ENCODE measurements at regions not wholly inside any gene's neighbourhood (a gene's known extent, or its start where the extent isn't known, plus 50 kb on each side); places are given as distances from the start of the nearest gene placed in this dataset.
A peak's percentile ranks its signal among the peaks of the same experiment; 100 is the strongest.

- H3K9me3 ChIP-seq: no peaks in the 10 kb centered on the region
- DNase-seq (no peak), ATAC-seq (no peak)
- no peak overlapping the region for H3K4me3 ChIP-seq
- no peaks in the 10 kb centered on the region for H3K27me3 ChIP-seq
- TF ChIP-seq CTCF (IDR thresholded peaks at IDR 0.05) (no peak), POLR2A (IDR thresholded peaks at IDR 0.05) (no peak)
- no peak overlapping the region for H3K27ac ChIP-seq
- intact Hi-C loops (cut with DNase I): no loop called here
- peaks cover 2% of the 10 kb centered on the region for H3K4me1 ChIP-seq
- H3K36me3 ChIP-seq (replicated peaks in 1 of 2; ENCODE audit: insufficient read depth in 1 of 2, low read depth in 2 of 2): no peaks in the 10 kb centered on the region
- 83 to 91% methylated on average over 9 of the region's 9 CpGs for WGBS, 2 donors
Measured at GRCh38 chr7:3188946-3189345, 112.1 kb upstream of the SDK1 start.

- TF ChIP-seq CTCF (IDR thresholded peaks at IDR 0.05) (no peak), POLR2A (IDR thresholded peaks at IDR 0.05) (no peak)
- H3K36me3 ChIP-seq (replicated peaks in 1 of 2; ENCODE audit: insufficient read depth in 1 of 2, low read depth in 2 of 2): no peaks in the 10 kb centered on the region
- intact Hi-C loops (cut with DNase I): no loop called here
- no peak overlapping the region for H3K4me3 ChIP-seq
- peaks cover 21% of the 10 kb centered on the region for H3K4me1 ChIP-seq
- no peaks in the 10 kb centered on the region for H3K27me3 ChIP-seq
- WGBS, 2 donors: 73 to 84% methylated on average over 4 of the region's 4 CpGs
- no peak overlapping the region for H3K27ac ChIP-seq
- no peaks in the 10 kb centered on the region for H3K9me3 ChIP-seq
- DNase-seq: no peak
- ATAC-seq: no peak
Measured at GRCh38 chr7:3191548-3191947, 109.5 kb upstream of the SDK1 start.

GRCh38 chr7:3192669-3193068 lies 108.4 kb upstream of the SDK1 start:
- ATAC-seq: no peak
- intact Hi-C loops (cut with DNase I): no loop called here
- WGBS, 2 donors: 78 to 80% methylated on average over 4 of the region's 4 CpGs

GRCh38 chr7:3193379-3194120 lies 107.5 kb upstream of the SDK1 start:
- Histone ChIP-seq H3K4me3 (no peak overlapping the region), H3K36me3 (replicated peaks in 1 of 2; ENCODE audit: insufficient read depth in 1 of 2, low read depth in 2 of 2) (no peaks in the 10 kb centered on the region), H3K27me3 (no peaks in the 10 kb centered on the region), H3K9me3 (no peaks in the 10 kb centered on the region), H3K27ac (peak overlapping the region in 2 of 4 donors; percentile 73 to 88), H3K4me1 (peaks cover 21% of the 10 kb centered on the region)
- DNase-seq: no peak
- intact Hi-C loops (cut with DNase I): no loop called here
- TF ChIP-seq POLR2A (IDR thresholded peaks at IDR 0.05) (no peak), CTCF (IDR thresholded peaks at IDR 0.05) (no peak)
- ATAC-seq: no peak
- 73 to 74% methylated on average over 9 of the region's 9 CpGs for WGBS, 2 donors

More at GRCh38 chr7:3192669-3193068, 108.4 kb upstream of the SDK1 start:
- Histone ChIP-seq H3K27ac (no peak overlapping the region), H3K9me3 (no peaks in the 10 kb centered on the region), H3K4me1 (peaks cover 21% of the 10 kb centered on the region), H3K4me3 (no peak overlapping the region), H3K36me3 (replicated peaks in 1 of 2; ENCODE audit: insufficient read depth in 1 of 2, low read depth in 2 of 2) (no peaks in the 10 kb centered on the region), H3K27me3 (no peaks in the 10 kb centered on the region)
- TF ChIP-seq POLR2A (IDR thresholded peaks at IDR 0.05): no peak
- no peak for TF ChIP-seq CTCF (IDR thresholded peaks at IDR 0.05)
- no peak for DNase-seq
